ENCODE measurements at regions not wholly inside any gene's neighbourhood (a gene's known extent, or its start where the extent isn't known, plus 50 kb on each side); places are given as distances from the start of the nearest gene placed in this dataset.
"Not testable (repeated sequence)": the region's sequence is repeated elsewhere in the genome, so short reads cannot be mapped to it uniquely, and the experiment has no call there.

DNA sequence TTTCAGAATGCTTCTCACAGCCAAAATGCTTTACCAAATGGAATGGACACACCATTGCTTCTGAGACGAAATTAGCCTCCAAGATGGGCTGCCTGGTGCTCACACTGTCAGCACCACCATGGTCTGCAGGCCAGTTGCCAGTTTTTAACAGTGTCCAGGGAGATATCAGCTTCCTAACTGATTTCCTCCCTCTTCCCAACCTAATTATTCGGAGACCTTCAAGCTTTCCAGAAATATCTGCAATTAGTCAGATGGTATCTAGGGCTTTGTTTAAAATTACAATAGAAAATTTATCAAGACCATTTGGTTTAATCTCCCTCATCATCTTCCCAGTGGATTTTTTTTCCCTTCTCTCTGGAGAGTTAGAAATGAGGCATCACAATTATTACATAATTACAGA, 287.5 kb downstream of the ZPLD1 start:
- TF ChIP-seq MXI1 (conservative IDR thresholded peaks at IDR 0.05; ENCODE audit: poor library complexity, severe bottlenecking), result no peak
- TF ChIP-seq, protein P1, sequence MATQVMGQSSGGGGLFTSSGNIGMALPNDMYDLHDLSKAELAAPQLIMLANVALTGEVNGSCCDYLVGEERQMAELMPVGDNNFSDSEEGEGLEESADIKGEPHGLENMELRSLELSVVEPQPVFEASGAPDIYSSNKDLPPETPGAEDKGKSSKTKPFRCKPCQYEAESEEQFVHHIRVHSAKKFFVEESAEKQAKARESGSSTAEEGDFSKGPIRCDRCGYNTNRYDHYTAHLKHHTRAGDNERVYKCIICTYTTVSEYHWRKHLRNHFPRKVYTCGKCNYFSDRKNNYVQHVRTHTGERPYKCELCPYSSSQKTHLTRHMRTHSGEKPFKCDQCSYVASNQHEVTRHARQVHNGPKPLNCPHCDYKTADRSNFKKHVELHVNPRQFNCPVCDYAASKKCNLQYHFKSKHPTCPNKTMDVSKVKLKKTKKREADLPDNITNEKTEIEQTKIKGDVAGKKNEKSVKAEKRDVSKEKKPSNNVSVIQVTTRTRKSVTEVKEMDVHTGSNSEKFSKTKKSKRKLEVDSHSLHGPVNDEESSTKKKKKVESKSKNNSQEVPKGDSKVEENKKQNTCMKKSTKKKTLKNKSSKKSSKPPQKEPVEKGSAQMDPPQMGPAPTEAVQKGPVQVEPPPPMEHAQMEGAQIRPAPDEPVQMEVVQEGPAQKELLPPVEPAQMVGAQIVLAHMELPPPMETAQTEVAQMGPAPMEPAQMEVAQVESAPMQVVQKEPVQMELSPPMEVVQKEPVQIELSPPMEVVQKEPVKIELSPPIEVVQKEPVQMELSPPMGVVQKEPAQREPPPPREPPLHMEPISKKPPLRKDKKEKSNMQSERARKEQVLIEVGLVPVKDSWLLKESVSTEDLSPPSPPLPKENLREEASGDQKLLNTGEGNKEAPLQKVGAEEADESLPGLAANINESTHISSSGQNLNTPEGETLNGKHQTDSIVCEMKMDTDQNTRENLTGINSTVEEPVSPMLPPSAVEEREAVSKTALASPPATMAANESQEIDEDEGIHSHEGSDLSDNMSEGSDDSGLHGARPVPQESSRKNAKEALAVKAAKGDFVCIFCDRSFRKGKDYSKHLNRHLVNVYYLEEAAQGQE (IDR thresholded peaks at IDR 0.05; ENCODE audit: borderline replicate concordance), result no peak
- TF ChIP-seq RAD21 (conservative IDR thresholded peaks at IDR 0.05), result no peak
- TF ChIP-seq POLR2AphosphoS5 (IDR thresholded peaks at IDR 0.05), result no peak
- no peak for TF ChIP-seq TAF1 (IDR thresholded peaks at IDR 0.05; ENCODE audit: low read depth)
- TF ChIP-seq EZH2 (IDR thresholded peaks at IDR 0.05; ENCODE audit: borderline replicate concordance, insufficient read depth, low read length, poor library complexity, severe bottlenecking), result no peak
- no peak for TF ChIP-seq CTCF (IDR thresholded peaks at IDR 0.05; ENCODE audit: poor library complexity, severe bottlenecking)
- TF ChIP-seq SMC3 (conservative IDR thresholded peaks at IDR 0.05; ENCODE audit: poor library complexity), result no peak
- TF ChIP-seq EP300 (conservative IDR thresholded peaks at IDR 0.05; ENCODE audit: poor library complexity, severe bottlenecking), result no peak
- no peak overlapping the region for H3K27ac ChIP-seq (ENCODE audit: low read length)

GRCh38 chr3:102727340-102727739, 292.5 kb downstream of the ZPLD1 start:
- no peaks in the 10 kb centered on the region for H3K79me2 ChIP-seq (replicated peaks; ENCODE audit: insufficient read depth, low read length)
- H3K36me3 ChIP-seq (ENCODE audit: insufficient read depth, low read length), result no peaks in the 10 kb centered on the region
- no peaks in the 10 kb centered on the region for H3F3A ChIP-seq (ENCODE audit: insufficient read depth, low read length, poor library complexity, severe bottlenecking)
- no peaks in the 10 kb centered on the region for H3K9me3 ChIP-seq (ENCODE audit: low read length)
- H3K9me2 ChIP-seq (ENCODE audit: insufficient read depth, low read length), result no peaks in the 10 kb centered on the region
- no peak overlapping the region for H3K9ac ChIP-seq (ENCODE audit: low read length)
- H4K20me1 ChIP-seq (ENCODE audit: insufficient read depth), result no peaks in the 10 kb centered on the region
- H3K27me3 ChIP-seq (ENCODE audit: insufficient read depth, low read depth, low read length), result no peaks in the 10 kb centered on the region
- no peak overlapping the region for H3K27ac ChIP-seq (ENCODE audit: low read length)
- TF ChIP-seq TAF1 (IDR thresholded peaks at IDR 0.05; ENCODE audit: low read depth), result no peak
- no peak for TF ChIP-seq CTCF (IDR thresholded peaks at IDR 0.05; ENCODE audit: poor library complexity, severe bottlenecking)
- TF ChIP-seq, protein P1 (IDR thresholded peaks at IDR 0.05; ENCODE audit: borderline replicate concordance), result no peak
- no peak for TF ChIP-seq POLR2AphosphoS5 (IDR thresholded peaks at IDR 0.05)
- no peak for TF ChIP-seq MXI1 (conservative IDR thresholded peaks at IDR 0.05; ENCODE audit: poor library complexity, severe bottlenecking)
- TF ChIP-seq SMC3 (conservative IDR thresholded peaks at IDR 0.05; ENCODE audit: poor library complexity), result no peak
- no peak for TF ChIP-seq EP300 (conservative IDR thresholded peaks at IDR 0.05; ENCODE audit: poor library complexity, severe bottlenecking)
- no peak for TF ChIP-seq RAD21 (conservative IDR thresholded peaks at IDR 0.05)
- TF ChIP-seq EZH2 (IDR thresholded peaks at IDR 0.05; ENCODE audit: borderline replicate concordance, insufficient read depth, low read length, poor library complexity, severe bottlenecking), result no peak
- H2AFZ ChIP-seq (ENCODE audit: low read depth, low read length), result no peak overlapping the region
- no peak overlapping the region for H3K4me3 ChIP-seq (ENCODE audit: low read length)
- no peak overlapping the region for H3K4me2 ChIP-seq (ENCODE audit: low read length)

More for the DNA sequence above, 287.5 kb downstream of the ZPLD1 start:
- Histone ChIP-seq H2AFZ (ENCODE audit: low read depth, low read length) (no peak overlapping the region), H3K9me3 (ENCODE audit: low read length) (no peaks in the 10 kb centered on the region), H3K4me2 (ENCODE audit: low read length) (no peak overlapping the region), H4K20me1 (ENCODE audit: insufficient read depth) (no peaks in the 10 kb centered on the region), H3K4me3 (ENCODE audit: low read length) (no peak overlapping the region), H3K79me2 (replicated peaks; ENCODE audit: insufficient read depth, low read length) (no peaks in the 10 kb centered on the region), H3K9me2 (ENCODE audit: insufficient read depth, low read length) (no peaks in the 10 kb centered on the region), H3K27me3 (ENCODE audit: insufficient read depth, low read depth, low read length) (no peaks in the 10 kb centered on the region), H3F3A (ENCODE audit: insufficient read depth, low read length, poor library complexity, severe bottlenecking) (no peaks in the 10 kb centered on the region), H3K36me3 (ENCODE audit: insufficient read depth, low read length) (no peaks in the 10 kb centered on the region), H3K9ac (ENCODE audit: low read length) (no peak overlapping the region)

GRCh38 chr3:102732581-102732980, 297.8 kb downstream of the ZPLD1 start:
- not testable (repeated sequence) for H3K27ac ChIP-seq (ENCODE audit: low read length); H3K9me2 ChIP-seq (ENCODE audit: insufficient read depth, low read length); H4K20me1 ChIP-seq (ENCODE audit: insufficient read depth); H3F3A ChIP-seq (ENCODE audit: insufficient read depth, low read length, poor library complexity, severe bottlenecking); H3K4me2 ChIP-seq (ENCODE audit: low read length); H3K9ac ChIP-seq (ENCODE audit: low read length); H2AFZ ChIP-seq (ENCODE audit: low read depth, low read length); H3K79me2 ChIP-seq (replicated peaks; ENCODE audit: insufficient read depth, low read length); H3K27me3 ChIP-seq (ENCODE audit: insufficient read depth, low read depth, low read length); H3K4me3 ChIP-seq (ENCODE audit: low read length); H3K9me3 ChIP-seq (ENCODE audit: low read length); H3K36me3 ChIP-seq (ENCODE audit: insufficient read depth, low read length)
